HL-60 (cell line): ENCODE measurements at regions not wholly inside any gene's neighbourhood (a gene's known extent, or its start where the extent isn't known, plus 50 kb on each side); places are given as distances from the start of the nearest gene placed in this dataset.

Experiments used
- DNase-seq, 2 experiments: peaks; one replicate each; pipeline ENCODE4 v3.0.0-alpha.2; 2010 to 2020; ENCODE audit warnings: low read depth in 1 of 2, low spot score in 1 of 2
- H3K27ac ChIP-seq: fragments of 250-450 bp; sonication (Bioruptor Pico); replicated peaks from 2 replicates; pipeline ENCODE4 v1.5.1; 2020; ENCODE audit warnings: mild to moderate bottlenecking, moderate library complexity
- H3K27me3 ChIP-seq: fragments of 250-450 bp; sonication (Bioruptor Pico); 2 replicates; pipeline ENCODE4 v1.5.1; 2021; ENCODE audit warnings: mild to moderate bottlenecking, moderate library complexity; ENCODE audit not compliant: insufficient read depth, poor library complexity, severe bottlenecking
- H3K4me3 ChIP-seq: replicated peaks from 2 replicates; pipeline ENCODE4 v1.5.1; 2011; ENCODE audit warnings: mild to moderate bottlenecking, control low read depth, low read length; ENCODE audit not compliant: insufficient read depth
- CTCF ChIP-seq: IDR thresholded peaks from one replicate; pipeline ENCODE4 v1.5.1; 2011; ENCODE audit warnings: low read length, control low read depth, inconsistent platforms; ENCODE audit not compliant: insufficient read depth
- GABPA ChIP-seq: IDR thresholded peaks from 2 replicates; pipeline ENCODE4 v1.6.1; 2012; ENCODE audit warnings: low read depth
- POLR2AphosphoS5 ChIP-seq: IDR thresholded peaks from 2 replicates; pipeline ENCODE4 v1.6.1; 2012; ENCODE audit warnings: low read depth
- REST ChIP-seq: IDR thresholded peaks from 2 replicates; pipeline ENCODE4 v1.6.1; 2012; ENCODE audit warnings: low read depth; ENCODE audit not compliant: insufficient replicate concordance
- SPI1 ChIP-seq: IDR thresholded peaks from 2 replicates; pipeline ENCODE4 v1.6.1; 2012; ENCODE audit warnings: low read depth, mild to moderate bottlenecking, borderline replicate concordance

DNA sequence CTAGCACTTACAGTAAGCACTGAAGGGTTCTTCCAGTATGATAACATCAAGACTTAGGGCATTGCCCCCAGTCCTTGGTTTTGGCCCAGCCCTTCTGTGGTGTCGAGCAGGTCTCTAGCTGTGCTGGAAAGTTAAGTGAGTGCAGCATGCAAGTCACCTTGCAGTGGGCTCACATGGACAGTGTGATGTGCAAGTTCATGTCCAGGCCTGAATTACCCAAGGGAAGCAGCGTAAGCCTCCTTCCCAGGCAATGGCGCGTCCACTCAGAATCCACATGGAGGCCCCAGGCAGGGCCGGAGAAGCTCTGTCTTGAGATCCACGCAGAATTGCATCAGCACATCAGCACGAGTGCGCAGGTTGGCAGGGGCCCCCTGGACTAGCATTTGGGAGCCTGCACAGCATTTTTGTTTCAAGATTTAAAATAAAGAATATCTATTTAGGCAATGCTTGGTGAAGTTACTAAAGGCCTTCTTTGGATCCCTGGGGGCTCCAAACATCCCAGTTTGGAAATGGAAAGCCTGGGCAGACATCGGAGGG is 108.4 kb upstream of the ALDH1B1 start:
- H3K4me3 ChIP-seq = no peak overlapping the region
- no peak overlapping the region for H3K27ac ChIP-seq
- DNase-seq = no peak
- no peaks in the 10 kb centered on the region for H3K27me3 ChIP-seq
- no peak for TF ChIP-seq GABPA
- TF ChIP-seq CTCF = no peak
- no peak for TF ChIP-seq REST
- TF ChIP-seq POLR2AphosphoS5 = no peak
- TF ChIP-seq SPI1 = no peak

GRCh38 chr9:38282756-38283155 is 109.7 kb upstream of the ALDH1B1 start:
- no peak for DNase-seq
- no peaks in the 10 kb centered on the region for H3K27me3 ChIP-seq
- no peak for TF ChIP-seq GABPA
- TF ChIP-seq SPI1 = no peak

DNA sequence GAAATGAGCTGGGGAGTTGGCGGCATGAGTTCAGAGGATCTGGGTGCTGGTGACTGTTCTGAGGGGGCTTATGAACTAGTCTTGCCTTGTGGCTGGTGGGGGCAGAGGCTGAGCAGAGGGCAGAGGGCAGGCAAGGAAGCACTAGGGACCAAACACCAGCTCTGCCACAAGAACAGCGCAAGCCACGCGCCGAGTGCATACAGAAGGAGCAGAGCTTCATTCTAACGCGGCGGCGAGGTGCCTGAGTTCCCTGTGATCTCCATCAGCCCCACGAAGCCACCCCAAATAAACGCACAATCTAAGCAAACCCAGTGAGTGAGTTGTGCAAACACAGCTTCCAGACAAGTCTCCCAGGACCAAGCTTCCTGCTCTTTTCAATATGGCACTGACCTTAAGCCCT is 110.6 kb upstream of the ALDH1B1 start:
- no peak for TF ChIP-seq SPI1
- TF ChIP-seq POLR2AphosphoS5 = no peak
- TF ChIP-seq CTCF = no peak
- TF ChIP-seq REST = no peak
- Histone ChIP-seq H3K27ac (no peak overlapping the region), H3K27me3 (no peaks in the 10 kb centered on the region), H3K4me3 (no peak overlapping the region)
- no peak for DNase-seq

More at GRCh38 chr9:38282756-38283155, 109.7 kb upstream of the ALDH1B1 start:
- Histone ChIP-seq H3K27ac (no peak overlapping the region), H3K4me3 (no peak overlapping the region)

DNA sequence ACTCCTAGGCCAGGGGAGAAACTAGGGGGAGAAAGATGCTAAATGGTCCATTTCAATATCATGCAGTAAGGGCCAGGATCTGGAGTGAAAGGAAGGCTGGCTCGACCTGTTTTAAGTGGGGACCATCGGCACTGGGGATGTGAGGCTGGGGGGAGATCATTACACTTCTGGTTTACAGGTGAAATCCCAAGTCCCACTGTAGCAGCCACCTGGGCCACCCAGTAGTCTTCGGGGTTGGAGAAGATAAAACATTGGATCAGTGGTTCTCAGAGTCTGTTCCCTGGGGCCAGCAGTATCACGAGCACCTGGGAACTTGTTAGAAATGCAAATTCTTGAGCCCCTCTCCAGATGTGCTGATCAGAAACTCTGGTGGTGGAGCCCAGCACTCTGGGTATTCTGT is 111.3 kb upstream of the ALDH1B1 start:
- DNase-seq = no peak
- H3K27me3 ChIP-seq = no peaks in the 10 kb centered on the region
- H3K4me3 ChIP-seq = no peak overlapping the region
- no peak overlapping the region for H3K27ac ChIP-seq
- TF ChIP-seq POLR2AphosphoS5 (no peak), REST (no peak), SPI1 (no peak), CTCF (no peak), GABPA (no peak)
